GM13976 (cell line): ENCODE measurements at regions not wholly inside any gene's neighbourhood (a gene's known extent, or its start where the extent isn't known, plus 50 kb on each side); places are given as distances from the start of the nearest gene placed in this dataset.

Experiments
- DNase-seq: peaks from one replicate; pipeline ENCODE4 v3.0.0; 2012; ENCODE audit warnings: low spot score
- in situ Hi-C: fragments of 300-500 bp; cut with MboI; formaldehyde crosslinking; loops from one replicate; pipeline ENCODE4 v1.12.0; 2022; ENCODE audit warnings: low sequenced_read_pairs, mixed read lengths, inconsistent platforms; ENCODE audit not compliant: unreplicated experiment
- TF ChIP-seq, protein P1 (sequence below): IDR thresholded peaks from 2 replicates; pipeline ENCODE4 v1.5.1; 2012; ENCODE audit warnings: borderline replicate concordance, mild to moderate bottlenecking; ENCODE audit not compliant: insufficient read depth; ENCODE audit errors: extremely low read depth, missing control alignments, control extremely low read depth

DNA sequence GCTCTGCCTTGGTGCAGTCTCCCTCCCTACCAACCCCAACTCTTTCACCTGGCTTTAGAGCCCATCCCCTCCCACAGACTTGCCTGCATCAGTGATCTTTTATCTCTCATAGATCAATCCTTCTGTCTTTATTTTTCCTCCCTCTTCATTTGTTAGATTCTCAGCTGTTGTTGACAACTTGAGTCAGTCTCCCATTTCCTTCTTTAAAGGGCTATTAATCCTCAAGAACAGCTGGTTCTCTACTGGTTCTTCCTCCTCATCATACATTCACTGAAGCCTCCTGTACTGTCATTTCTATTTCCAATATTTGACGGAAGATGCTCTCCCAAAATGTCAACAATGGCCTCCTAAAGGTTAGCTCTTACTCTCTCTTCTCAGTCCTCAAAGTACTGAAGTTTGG lies 408.2 kb downstream of the TBC1D4 start:
- TF ChIP-seq, protein P1, sequence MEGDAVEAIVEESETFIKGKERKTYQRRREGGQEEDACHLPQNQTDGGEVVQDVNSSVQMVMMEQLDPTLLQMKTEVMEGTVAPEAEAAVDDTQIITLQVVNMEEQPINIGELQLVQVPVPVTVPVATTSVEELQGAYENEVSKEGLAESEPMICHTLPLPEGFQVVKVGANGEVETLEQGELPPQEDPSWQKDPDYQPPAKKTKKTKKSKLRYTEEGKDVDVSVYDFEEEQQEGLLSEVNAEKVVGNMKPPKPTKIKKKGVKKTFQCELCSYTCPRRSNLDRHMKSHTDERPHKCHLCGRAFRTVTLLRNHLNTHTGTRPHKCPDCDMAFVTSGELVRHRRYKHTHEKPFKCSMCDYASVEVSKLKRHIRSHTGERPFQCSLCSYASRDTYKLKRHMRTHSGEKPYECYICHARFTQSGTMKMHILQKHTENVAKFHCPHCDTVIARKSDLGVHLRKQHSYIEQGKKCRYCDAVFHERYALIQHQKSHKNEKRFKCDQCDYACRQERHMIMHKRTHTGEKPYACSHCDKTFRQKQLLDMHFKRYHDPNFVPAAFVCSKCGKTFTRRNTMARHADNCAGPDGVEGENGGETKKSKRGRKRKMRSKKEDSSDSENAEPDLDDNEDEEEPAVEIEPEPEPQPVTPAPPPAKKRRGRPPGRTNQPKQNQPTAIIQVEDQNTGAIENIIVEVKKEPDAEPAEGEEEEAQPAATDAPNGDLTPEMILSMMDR: no peak
- in situ Hi-C loops: no loop called here
- DNase-seq: no peak

DNA sequence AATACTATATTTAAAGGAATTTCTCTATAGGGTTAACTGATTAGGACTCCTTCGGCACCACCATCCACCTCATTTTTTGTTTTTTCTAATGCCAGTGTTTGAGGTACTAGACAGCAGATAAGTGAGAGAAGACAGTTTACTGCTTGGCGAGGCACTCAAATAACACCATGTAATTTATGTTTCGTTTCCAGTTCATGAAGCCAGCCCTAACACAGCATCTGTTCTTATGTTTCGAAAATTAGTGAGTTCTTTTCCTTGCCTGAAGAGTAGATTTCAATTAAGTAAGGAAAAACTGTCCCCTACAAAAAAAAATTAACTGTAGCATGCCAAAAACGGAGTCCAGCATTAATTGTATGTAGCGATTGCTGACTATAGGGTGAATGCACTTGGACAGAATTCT lies 409.1 kb downstream of the TBC1D4 start:
- TF ChIP-seq, protein P1: no peak
- no peak for DNase-seq
- in situ Hi-C loops: no loop called here

DNA sequence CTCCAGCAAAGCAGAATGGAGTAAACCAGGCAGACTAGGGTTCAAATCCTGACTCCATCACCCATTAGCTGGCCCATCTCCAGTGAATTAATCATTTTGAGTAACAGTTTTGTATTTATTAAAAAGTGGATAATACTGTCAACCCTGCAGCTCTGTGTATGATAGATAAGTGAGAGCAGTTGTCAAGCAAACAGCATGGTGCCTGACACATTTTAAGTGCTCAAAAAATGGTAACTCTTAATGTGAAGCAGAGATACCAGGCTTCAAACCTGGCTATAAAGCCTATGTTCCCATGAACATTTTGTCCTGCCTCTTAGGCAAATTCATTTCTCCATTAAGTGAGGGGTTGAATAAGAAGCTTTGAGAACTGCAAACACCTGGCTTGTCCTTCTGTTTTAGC lies 409.6 kb downstream of the TBC1D4 start:
- in situ Hi-C loops: no loop called here
- TF ChIP-seq, protein P1: no peak
- no peak for DNase-seq

DNA sequence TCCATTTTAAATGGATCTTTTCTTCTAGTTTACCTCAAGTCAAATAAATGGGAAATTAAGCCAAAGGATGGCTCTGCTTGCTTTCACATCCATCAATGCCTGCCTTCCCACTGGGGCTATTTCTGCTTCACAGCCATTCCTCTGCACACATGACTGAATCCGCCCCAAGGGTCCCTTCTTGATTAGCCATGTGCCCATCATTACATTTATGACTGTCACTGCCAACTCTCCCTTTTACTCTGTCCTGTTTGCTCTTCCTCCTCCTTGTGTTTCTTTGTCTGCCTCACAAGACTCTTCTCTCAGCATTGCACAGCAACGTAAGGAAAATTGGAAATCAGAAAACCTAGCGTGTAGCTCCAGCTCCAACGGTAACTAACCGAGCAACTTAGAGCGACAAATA lies 410.2 kb downstream of the TBC1D4 start:
- TF ChIP-seq, protein P1: no peak
- no peak for DNase-seq
- in situ Hi-C loops: no loop called here

DNA sequence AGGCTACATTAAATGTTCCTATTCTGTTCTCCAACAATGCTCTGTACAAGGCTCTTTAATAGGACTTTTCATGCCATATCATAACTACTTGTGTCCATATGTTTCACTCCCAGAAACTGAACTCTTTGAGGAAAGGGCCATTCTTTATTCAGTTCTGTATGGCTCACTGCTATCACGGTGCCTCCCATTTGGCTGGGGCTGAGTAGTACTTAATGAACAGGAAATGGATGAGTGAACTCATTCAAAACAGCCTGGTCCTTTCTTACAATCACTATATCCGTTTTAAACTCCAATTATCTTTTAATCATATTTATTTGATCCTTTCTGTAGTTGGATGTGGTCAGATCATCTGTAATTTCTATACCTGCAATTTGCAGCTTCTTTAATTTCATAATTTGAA lies 410.6 kb downstream of the TBC1D4 start:
- no peak for DNase-seq
- TF ChIP-seq, protein P1: no peak
- in situ Hi-C loops: no loop called here

DNA sequence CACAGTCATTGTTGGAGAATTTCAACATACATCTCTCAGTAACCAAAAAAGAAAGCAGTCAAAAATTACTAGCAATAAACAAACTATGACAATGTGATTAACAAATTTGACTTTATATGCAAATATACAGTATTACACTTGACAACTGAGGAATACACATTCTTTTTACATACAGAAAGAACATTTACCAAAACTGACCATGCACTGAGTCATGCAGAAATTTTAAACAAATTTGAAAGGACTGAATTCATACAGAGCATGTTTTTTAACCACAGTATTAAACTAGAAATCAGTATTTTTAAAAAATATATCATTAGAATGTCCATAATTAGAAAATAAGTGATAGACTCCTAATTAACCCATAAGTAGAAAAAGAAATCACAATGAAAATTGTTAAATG lies 420.1 kb downstream of the TBC1D4 start:
- DNase-seq: no peak
- in situ Hi-C loops: no loop called here
- TF ChIP-seq, protein P1: no peak

DNA sequence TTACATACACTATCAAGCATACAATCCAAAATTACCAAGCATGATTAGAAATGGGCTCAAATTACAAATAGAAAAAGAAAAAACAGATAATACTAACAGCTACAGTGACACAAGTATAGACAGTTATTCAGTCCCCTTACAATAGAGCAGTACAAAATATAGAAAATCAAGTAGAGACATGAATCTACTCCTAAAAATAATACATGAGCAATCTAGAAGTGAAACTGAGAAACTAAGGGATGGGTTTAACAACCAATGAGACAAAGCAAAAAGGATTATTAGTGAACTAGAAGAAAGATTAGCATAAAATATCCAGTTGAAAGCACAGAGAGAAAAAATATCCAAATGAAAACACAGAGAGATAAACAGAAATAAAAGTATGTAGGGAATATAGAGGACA lies 426.7 kb downstream of the TBC1D4 start:
- in situ Hi-C loops: no loop called here
- TF ChIP-seq, protein P1: no peak
- DNase-seq: no peak
